Fibroblast of villous mesenchyme (primary cell): ENCODE measurements at regions not wholly inside any gene's neighbourhood (a gene's known extent, or its start where the extent isn't known, plus 50 kb on each side); places are given as distances from the start of the nearest gene placed in this dataset.

Experiments used
- DNase-seq: peaks from one replicate; pipeline ENCODE4 v3.0.0-alpha.2; 2010; ENCODE audit warnings: low read depth
- H3K4me3 ChIP-seq: 2 replicates; pipeline ENCODE4 v1.5.1; 2011; ENCODE audit warnings: low read depth, mild to moderate bottlenecking, low read length
- CTCF ChIP-seq: IDR thresholded peaks from 2 replicates; pipeline ENCODE4 v1.5.1; 2012; ENCODE audit warnings: low read depth, mild to moderate bottlenecking, low read length; ENCODE audit not compliant: insufficient read depth

DNA sequence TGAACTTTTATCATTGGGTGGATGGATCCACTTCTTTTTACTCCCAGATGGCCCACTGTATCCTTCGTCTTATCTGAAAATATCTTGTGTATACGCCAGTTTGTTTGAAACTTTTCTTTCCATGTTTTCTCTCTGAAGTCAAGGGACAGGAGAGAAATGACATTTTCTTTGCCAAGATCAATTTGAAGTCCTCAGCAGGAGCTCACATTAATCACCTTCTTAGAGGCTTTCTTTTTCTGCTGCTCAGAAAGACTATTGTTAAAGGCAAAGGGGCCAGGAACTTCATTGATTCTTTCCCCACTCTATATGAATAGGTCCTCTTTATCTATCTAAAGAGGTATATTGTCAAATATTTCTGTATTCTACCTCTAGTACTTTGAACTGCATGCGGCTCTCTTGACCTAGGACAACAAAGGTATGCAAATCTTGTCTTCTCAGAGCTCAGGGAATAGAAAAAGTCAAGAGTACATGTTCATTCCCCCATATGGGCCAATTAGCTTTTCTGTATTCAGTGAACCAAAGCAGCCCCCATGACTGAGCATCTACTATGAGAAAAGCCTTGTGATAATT lies 583.3 kb downstream of the HS3ST4 start:
- no peak for TF ChIP-seq CTCF
- DNase-seq, result no peak
- H3K4me3 ChIP-seq, result no peak overlapping the region

DNA sequence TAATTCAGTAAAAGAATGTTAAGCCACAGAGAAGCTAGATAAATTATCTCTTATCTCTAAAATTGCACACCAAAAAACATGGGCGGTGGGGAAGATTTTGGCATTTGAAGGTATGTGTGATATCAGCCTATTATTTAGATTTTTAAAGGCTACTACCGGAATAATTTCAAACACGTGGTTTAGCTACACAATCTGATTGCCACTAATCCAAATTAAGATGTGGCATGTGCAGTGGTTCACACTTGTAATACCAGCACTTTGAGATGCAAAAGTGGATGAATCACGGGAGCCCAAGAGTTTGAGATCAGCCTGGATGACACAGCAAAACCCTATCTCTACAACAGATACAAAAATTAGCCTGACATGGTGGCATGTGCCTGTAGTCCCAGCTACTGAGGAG lies 584.5 kb downstream of the HS3ST4 start:
- no peak overlapping the region for H3K4me3 ChIP-seq
- no peak for TF ChIP-seq CTCF
- DNase-seq, result no peak

DNA sequence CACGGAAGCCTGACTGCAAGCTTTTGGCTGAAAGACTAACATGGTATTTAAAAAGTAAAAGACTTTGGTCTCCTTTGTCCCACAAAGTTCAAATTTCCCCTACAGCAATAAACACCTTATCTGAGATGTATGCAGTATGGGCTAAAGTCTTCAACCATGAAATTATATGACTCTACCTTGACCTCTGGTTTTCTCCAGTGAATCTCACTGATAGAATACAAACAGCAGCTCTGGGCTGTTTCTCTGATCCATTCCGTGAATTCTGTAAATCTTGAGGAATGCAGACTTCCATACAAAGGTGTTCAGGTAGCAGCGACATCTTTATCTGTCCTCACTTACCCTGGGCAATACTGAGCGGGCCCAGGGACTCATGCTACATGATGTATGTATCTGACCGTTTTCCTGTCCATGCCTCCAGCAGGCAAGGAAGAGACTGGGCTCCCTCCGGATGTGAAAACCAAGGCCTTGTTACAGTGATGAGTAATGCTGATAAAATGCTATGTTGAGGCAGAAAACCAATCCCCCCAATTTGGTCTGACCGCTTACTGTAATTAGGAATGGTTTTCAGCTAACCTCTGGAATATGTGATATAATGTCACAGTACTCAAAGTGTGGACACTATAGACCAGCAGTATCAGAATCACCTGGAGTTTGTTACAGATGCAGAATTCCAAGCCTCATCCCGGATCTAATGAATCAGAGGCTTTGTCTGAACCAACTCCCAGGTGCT lies 589.8 kb downstream of the HS3ST4 start:
- H3K4me3 ChIP-seq, result no peak overlapping the region
- no peak for DNase-seq
- TF ChIP-seq CTCF, result no peak

DNA sequence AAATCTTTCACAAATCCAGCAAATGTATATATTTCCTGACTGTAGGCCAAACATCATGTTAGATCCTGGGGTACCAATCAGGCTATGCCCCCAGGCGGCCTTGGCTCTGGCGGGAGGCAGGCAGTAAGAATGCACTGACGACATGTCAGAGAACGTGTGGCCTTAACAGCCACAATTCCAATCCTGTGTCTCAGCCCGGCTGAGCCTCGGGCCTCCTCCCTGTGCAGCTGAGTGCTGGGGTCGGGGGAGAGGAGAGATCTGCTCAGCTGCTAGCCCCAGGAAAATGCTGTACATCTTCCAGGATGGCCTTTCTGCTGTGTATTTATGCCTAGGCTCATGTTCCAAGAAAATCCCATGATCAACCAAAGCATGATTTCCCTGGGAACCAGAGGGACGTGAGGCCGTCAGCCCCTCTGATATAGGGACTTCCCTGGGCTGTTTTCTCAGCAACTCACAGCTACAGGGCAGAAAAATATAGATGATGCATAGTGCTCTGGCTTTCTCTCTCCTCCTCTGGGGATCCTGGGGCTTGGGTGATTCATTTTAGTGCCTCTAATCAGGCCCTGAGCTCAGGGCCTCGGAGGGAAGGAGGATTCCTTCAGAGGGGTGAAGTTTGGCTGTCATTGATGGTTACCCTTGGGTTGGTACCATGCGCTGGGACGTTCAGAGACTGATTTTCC lies 604.0 kb downstream of the HS3ST4 start:
- no peak for DNase-seq
- TF ChIP-seq CTCF, result no peak
- H3K4me3 ChIP-seq, result no peak overlapping the region

DNA sequence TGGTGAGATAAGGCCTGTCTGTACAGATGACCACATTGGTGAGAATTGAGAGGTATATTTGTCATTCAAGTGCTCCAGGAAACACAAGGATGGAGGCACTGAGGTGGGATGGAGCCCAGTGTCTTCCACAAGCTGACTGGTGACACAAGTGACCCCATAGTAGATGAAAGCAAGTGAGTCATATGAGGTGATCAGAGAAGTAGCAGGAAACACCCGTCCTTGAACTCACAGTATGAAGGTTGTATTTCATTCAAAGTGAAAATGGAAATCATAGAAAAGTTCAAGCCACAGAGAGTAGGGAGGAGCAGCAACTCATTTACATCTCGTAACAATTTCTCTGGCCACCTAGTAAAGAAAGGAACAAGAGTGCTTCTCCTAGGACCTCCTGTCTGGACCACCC lies 609.8 kb downstream of the HS3ST4 start:
- no peak for DNase-seq
- TF ChIP-seq CTCF, result no peak
- no peak overlapping the region for H3K4me3 ChIP-seq

- DNase-seq, result no peak
- H3K4me3 ChIP-seq, result no peak overlapping the region
- no peak for TF ChIP-seq CTCF
Observed at GRCh38 chr16:26316683-26317464, 625.1 kb downstream of the HS3ST4 start.
